WERI-Rb-1 (cell line): ENCODE measurements at regions not wholly inside any gene's neighbourhood (a gene's known extent, or its start where the extent isn't known, plus 50 kb on each side); places are given as distances from the start of the nearest gene placed in this dataset.

Source experiments
- DNase-seq: peaks from one replicate; pipeline ENCODE4 v3.0.0-alpha.2; 2020
- H3K27ac ChIP-seq: fragments of 250-450 bp; sonication (Bioruptor Pico); 2 replicates; pipeline ENCODE4 v1.5.1; 2020; ENCODE audit warnings: mild to moderate bottlenecking, moderate library complexity
- H3K27me3 ChIP-seq: fragments of 250-450 bp; sonication (Bioruptor Pico); 2 replicates; pipeline ENCODE4 v1.5.1; 2021; ENCODE audit warnings: mild to moderate bottlenecking, low read depth, moderate library complexity; ENCODE audit not compliant: insufficient read depth, severe bottlenecking
- H3K36me3 ChIP-seq: fragments of 250-450 bp; sonication (Bioruptor Pico); 2 replicates; pipeline ENCODE4 v1.5.1; 2020; ENCODE audit warnings: mild to moderate bottlenecking, moderate library complexity
- H3K4me3 ChIP-seq: 2 replicates; pipeline ENCODE4 v1.5.1; 2011; ENCODE audit warnings: low read depth, mild to moderate bottlenecking, control low read depth, low read length
- H3K9me3 ChIP-seq: fragments of 250-450 bp; sonication (Bioruptor Pico); 2 replicates; pipeline ENCODE4 v1.5.1; 2021; ENCODE audit warnings: mild to moderate bottlenecking, moderate library complexity; ENCODE audit not compliant: severe bottlenecking
- TF ChIP-seq, protein P1 (sequence below): IDR thresholded peaks from 2 replicates; pipeline ENCODE4 v1.5.1; 2011; ENCODE audit warnings: low read depth, mild to moderate bottlenecking, control low read depth, inconsistent platforms, low read length

DNA sequence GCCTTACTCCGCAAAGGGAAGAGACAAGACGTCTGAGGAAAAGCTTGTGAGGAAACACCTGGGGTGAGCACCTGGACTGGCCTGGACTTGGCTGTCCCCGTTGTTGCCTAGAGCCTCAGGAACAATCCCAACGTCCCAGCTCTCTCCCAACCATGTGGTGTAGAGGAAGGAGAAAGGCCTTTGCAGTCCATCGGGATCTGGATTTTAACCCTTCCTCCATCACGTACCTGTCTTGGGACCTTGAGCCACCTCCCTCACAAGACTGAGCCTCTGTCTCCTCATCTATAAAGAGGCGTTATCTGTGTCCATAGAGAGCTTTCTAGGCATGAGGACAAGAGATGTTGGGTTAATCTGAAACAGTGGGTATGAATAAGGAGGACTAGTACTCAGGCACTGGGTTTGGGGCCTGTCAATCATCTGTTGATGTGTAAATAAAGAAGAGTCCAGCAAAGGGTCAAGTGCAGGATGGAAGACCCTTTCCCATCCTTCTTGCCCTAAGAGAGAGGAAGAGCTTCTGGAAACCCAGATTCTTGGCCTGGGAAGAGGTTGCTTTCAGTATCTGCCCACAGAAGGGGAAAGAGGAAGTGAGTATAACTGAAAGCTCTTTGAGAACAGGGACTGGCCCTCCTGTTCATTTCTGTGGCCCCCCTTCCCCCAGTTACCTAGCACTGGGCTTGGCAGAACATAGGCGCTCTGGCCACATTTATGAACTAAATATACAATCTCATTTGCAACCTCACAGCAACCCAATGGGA lies 137.1 kb downstream of the PJA1 start:
- H3K36me3 ChIP-seq: no peaks in the 10 kb centered on the region
- H3K27ac ChIP-seq: no peak overlapping the region
- TF ChIP-seq, protein P1, sequence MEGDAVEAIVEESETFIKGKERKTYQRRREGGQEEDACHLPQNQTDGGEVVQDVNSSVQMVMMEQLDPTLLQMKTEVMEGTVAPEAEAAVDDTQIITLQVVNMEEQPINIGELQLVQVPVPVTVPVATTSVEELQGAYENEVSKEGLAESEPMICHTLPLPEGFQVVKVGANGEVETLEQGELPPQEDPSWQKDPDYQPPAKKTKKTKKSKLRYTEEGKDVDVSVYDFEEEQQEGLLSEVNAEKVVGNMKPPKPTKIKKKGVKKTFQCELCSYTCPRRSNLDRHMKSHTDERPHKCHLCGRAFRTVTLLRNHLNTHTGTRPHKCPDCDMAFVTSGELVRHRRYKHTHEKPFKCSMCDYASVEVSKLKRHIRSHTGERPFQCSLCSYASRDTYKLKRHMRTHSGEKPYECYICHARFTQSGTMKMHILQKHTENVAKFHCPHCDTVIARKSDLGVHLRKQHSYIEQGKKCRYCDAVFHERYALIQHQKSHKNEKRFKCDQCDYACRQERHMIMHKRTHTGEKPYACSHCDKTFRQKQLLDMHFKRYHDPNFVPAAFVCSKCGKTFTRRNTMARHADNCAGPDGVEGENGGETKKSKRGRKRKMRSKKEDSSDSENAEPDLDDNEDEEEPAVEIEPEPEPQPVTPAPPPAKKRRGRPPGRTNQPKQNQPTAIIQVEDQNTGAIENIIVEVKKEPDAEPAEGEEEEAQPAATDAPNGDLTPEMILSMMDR: no peak
- H3K9me3 ChIP-seq: no peaks in the 10 kb centered on the region
- H3K27me3 ChIP-seq: no peaks in the 10 kb centered on the region
- DNase-seq: no peak
- H3K4me3 ChIP-seq: no peak overlapping the region

DNA sequence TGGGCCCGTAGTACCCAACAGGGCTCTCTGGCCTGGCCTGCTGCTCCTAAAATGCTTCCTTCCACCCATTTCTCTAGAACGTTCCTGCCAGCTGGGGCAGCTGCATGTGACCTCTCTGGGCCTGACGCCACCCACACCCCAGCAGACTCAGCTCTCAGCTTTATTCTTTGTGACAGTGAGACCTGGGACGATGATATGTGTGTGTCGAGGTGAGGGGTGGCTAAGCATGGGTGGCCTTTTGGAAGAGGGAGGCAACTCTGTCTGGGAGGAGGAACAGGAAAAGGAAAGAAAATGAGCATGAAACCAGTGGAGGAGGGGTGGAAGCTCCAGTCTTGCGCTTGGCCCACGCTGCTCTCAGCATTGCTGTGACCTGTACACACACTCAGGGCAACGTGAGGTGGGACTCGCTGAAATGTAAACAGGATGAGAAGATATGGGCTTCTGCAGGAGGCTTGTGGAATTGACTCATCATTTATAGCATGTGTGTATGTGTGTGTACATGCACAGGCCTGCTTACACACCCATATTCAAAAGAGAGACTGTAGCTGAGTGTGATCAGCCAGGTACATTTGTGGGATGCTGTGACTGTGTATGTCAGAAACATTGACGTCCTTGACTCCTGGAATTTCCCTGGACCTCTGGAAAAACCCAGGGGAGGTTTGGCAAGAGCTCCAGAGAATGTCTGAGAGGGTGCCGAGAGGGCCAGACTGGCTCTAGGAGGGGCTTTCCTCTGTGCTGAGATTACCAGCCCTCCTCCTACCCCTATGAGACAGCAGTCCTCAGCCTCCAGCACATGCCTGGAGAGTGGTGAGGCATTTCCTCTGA lies 137.9 kb downstream of the PJA1 start:
- Histone ChIP-seq H3K36me3 (no peaks in the 10 kb centered on the region), H3K9me3 (no peaks in the 10 kb centered on the region), H3K4me3 (no peak overlapping the region), H3K27ac (no peak overlapping the region), H3K27me3 (no peaks in the 10 kb centered on the region)
- DNase-seq: no peak
- TF ChIP-seq, protein P1: no peak

DNA sequence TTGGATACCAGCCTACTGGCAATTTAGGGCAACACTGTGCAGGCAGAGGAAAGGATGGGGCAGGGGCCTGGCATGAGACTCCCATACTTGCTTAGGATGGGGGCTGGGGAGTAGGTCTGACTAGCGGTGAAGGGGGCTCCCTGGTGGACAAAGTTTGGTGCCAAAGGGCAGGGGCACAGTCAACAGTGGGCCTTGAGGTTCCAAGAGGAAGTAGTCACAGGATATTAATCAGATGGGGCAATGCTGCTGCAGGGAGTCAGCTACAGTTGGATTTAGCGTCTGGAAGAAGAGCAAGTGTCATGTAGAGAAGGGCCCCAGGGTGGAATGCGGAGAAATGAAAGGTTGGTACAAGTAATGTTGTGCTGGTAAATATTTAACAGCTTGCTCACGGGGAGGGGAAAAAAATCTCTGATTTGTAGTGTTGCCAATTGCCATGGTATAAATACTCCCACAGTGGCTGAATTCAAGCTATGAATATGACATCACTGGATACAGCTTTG lies 139.4 kb downstream of the PJA1 start:
- no peak overlapping the region for H3K4me3 ChIP-seq
- no peaks in the 10 kb centered on the region for H3K36me3 ChIP-seq
- no peak for DNase-seq
- no peaks in the 10 kb centered on the region for H3K27me3 ChIP-seq
- TF ChIP-seq, protein P1: no peak
- no peaks in the 10 kb centered on the region for H3K9me3 ChIP-seq
- no peak overlapping the region for H3K27ac ChIP-seq

DNA sequence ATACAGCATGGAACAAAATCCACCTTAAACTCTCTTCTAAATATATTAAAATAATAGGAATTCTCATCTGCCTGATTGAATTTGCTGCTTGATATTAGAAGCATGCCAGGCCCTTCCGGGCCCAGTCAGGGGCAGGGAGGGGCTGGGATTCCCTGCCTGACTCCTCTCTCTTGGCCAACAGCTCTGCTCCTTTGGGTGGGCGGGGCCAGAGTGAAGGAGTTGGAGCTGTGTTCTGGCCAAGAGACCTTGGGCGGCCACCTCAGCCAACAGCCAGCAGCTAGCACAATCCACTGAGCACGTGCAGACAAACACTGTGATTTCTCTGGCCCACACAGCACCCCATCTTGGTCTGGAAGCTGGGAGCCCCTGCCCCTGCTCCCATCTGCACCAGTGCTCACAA lies 140.3 kb downstream of the PJA1 start:
- Histone ChIP-seq H3K9me3 (no peaks in the 10 kb centered on the region), H3K27me3 (no peaks in the 10 kb centered on the region), H3K4me3 (no peak overlapping the region), H3K36me3 (no peaks in the 10 kb centered on the region), H3K27ac (no peak overlapping the region)
- TF ChIP-seq, protein P1: no peak
- no peak for DNase-seq

DNA sequence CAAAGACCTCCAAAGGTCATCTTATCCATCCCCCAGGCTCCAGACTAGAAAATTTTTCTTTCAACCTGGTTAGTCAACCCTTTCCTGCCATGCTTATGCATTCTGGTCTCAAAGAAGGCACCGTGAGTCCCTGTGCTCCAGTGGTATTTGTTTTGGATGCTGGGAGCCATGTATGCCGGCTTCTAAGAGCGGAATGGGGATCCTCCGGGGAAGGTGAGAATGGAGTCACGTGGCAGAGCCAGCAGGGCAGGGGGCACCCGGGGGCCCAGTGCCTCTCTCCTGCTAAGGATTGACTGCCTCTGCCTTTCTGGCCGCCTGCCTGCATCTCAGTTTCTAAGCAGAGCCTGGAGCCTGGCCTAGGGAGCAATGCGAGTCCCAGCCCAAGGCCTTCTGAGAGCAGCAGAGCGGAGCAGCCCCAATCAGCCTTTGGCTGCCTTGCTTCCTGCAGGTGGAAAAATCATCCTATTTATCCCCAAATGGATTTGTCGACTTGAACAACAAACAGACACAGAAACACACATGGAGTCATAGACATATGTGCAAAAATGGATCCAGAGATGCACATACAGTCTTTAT lies 141.0 kb downstream of the PJA1 start:
- Histone ChIP-seq H3K9me3 (no peaks in the 10 kb centered on the region), H3K4me3 (no peak overlapping the region), H3K27me3 (no peaks in the 10 kb centered on the region), H3K36me3 (no peaks in the 10 kb centered on the region), H3K27ac (no peak overlapping the region)
- TF ChIP-seq, protein P1: no peak
- no peak for DNase-seq
